ENCODE measurements at regions not wholly inside any gene's neighbourhood (a gene's known extent, or its start where the extent isn't known, plus 50 kb on each side); places are given as distances from the start of the nearest gene placed in this dataset.

- no peaks in the 10 kb centered on the region for H3K27me3 ChIP-seq
- no peak overlapping the region for H3K27ac ChIP-seq
- no peak overlapping the region for H3K4me3 ChIP-seq
- ATAC-seq (ENCODE audit: low FRiP score in 2 of 2) (no peak), DNase-seq (no peak)
- TF ChIP-seq POLR2A (IDR thresholded peaks at IDR 0.05) (no peak), EP300 (IDR thresholded peaks at IDR 0.05) (no peak), POLR2AphosphoS5 (IDR thresholded peaks at IDR 0.05) (no peak), CTCF (IDR thresholded peaks at IDR 0.05) (no peak)
- 79 to 82% methylated on average over 1 of the region's 1 CpG for WGBS, 2 donors
- no peaks in the 10 kb centered on the region for H3K9me3 ChIP-seq
- no peaks in the 10 kb centered on the region for H3K36me3 ChIP-seq
- H3K4me1 ChIP-seq, result no peaks in the 10 kb centered on the region
Observed at GRCh38 chr9:81053298-81054025, 635.9 kb downstream of the TLE1 start.

- WGBS, 2 donors, result 78 to 79% methylated on average over 1 of the region's 1 CpG
- no peaks in the 10 kb centered on the region for H3K9me3 ChIP-seq
- no peaks in the 10 kb centered on the region for H3K27me3 ChIP-seq
- no peaks in the 10 kb centered on the region for H3K4me1 ChIP-seq
- ATAC-seq (ENCODE audit: low FRiP score in 2 of 2), result no peak
- no peak overlapping the region for H3K27ac ChIP-seq
- no peak overlapping the region for H3K4me3 ChIP-seq
- DNase-seq, result no peak
- TF ChIP-seq EP300 (IDR thresholded peaks at IDR 0.05), result no peak
- TF ChIP-seq POLR2A (IDR thresholded peaks at IDR 0.05), result no peak
- no peak for TF ChIP-seq POLR2AphosphoS5 (IDR thresholded peaks at IDR 0.05)
- no peak for TF ChIP-seq CTCF (IDR thresholded peaks at IDR 0.05)
- H3K36me3 ChIP-seq, result no peaks in the 10 kb centered on the region
Observed at GRCh38 chr9:81052846-81053245, 636.5 kb downstream of the TLE1 start.

GRCh38 chr9:81047280-81047679 lies 642.1 kb downstream of the TLE1 start:
- no peak overlapping the region for H3K4me3 ChIP-seq
- no peak for ATAC-seq (ENCODE audit: low FRiP score in 2 of 2)

GRCh38 chr9:81045658-81046057 lies 643.7 kb downstream of the TLE1 start:
- 77 to 83% methylated on average over 1 of the region's 1 CpG for WGBS, 2 donors
- TF ChIP-seq POLR2A (IDR thresholded peaks at IDR 0.05) (no peak), EP300 (IDR thresholded peaks at IDR 0.05) (no peak)
- H3K36me3 ChIP-seq, result no peaks in the 10 kb centered on the region
- H3K27ac ChIP-seq, result no peak overlapping the region
- ATAC-seq (ENCODE audit: low FRiP score in 2 of 2) (no peak), DNase-seq (no peak)
- no peaks in the 10 kb centered on the region for H3K9me3 ChIP-seq
- no peak overlapping the region for H3K4me3 ChIP-seq
- H3K4me1 ChIP-seq, result no peaks in the 10 kb centered on the region
- H3K27me3 ChIP-seq, result no peaks in the 10 kb centered on the region

More at GRCh38 chr9:81047280-81047679, 642.1 kb downstream of the TLE1 start:
- Histone ChIP-seq H3K4me1 (no peaks in the 10 kb centered on the region), H3K27me3 (no peaks in the 10 kb centered on the region), H3K27ac (no peak overlapping the region), H3K36me3 (no peaks in the 10 kb centered on the region), H3K9me3 (no peaks in the 10 kb centered on the region)
- WGBS, 2 donors, result 94 to 100% methylated on average over 1 of the region's 1 CpG
- DNase-seq, result no peak
- TF ChIP-seq EP300 (IDR thresholded peaks at IDR 0.05), result no peak
- TF ChIP-seq CTCF (IDR thresholded peaks at IDR 0.05), result no peak
- TF ChIP-seq POLR2AphosphoS5 (IDR thresholded peaks at IDR 0.05), result no peak
- no peak for TF ChIP-seq POLR2A (IDR thresholded peaks at IDR 0.05)

GRCh38 chr9:81037889-81038288 lies 651.5 kb downstream of the TLE1 start:
- no peaks in the 10 kb centered on the region for H3K9me3 ChIP-seq
- H3K27me3 ChIP-seq, result no peaks in the 10 kb centered on the region
- 32 to 38% methylated on average over 2 of the region's 2 CpGs for WGBS, 2 donors
- TF ChIP-seq EP300 (IDR thresholded peaks at IDR 0.05) (no peak), POLR2AphosphoS5 (IDR thresholded peaks at IDR 0.05) (no peak), POLR2A (IDR thresholded peaks at IDR 0.05) (no peak), CTCF (IDR thresholded peaks at IDR 0.05) (no peak)
- ATAC-seq (ENCODE audit: low FRiP score in 2 of 2) (no peak), DNase-seq (no peak)
- H3K27ac ChIP-seq, result no peak overlapping the region
- no peak overlapping the region for H3K4me3 ChIP-seq
- no peaks in the 10 kb centered on the region for H3K4me1 ChIP-seq
- no peaks in the 10 kb centered on the region for H3K36me3 ChIP-seq

Data from upper lobe of left lung (tissue), 6 donors.